Kidney (tissue), 13 donors: ENCODE measurements at regions not wholly inside any gene's neighbourhood (a gene's known extent, or its start where the extent isn't known, plus 50 kb on each side); places are given as distances from the start of the nearest gene placed in this dataset.

Experiments
- DNase-seq, 5 donors: peaks; one replicate each; pipeline ENCODE4 v3.0.0-alpha.2; 2013 to 2020
- FAIRE-seq: peaks from 2 replicates; lab custom pipeline; 2012; peaks lifted over from hg19 to GRCh38; lab: Jason Lieb, UNC
- H3K27ac ChIP-seq, 2 donors: one replicate each; pipeline ENCODE4 v1.7.0; 2013; ENCODE audit warnings: low read depth in 2 of 2, low read length in 2 of 2, inconsistent platforms in 1 of 2
- H3K27me3 ChIP-seq: one replicate; pipeline ENCODE4 v1.7.1; 2013; ENCODE audit warnings: low read length, inconsistent platforms; ENCODE audit not compliant: control insufficient read depth, insufficient read depth
- H3K36me3 ChIP-seq, 3 donors: one replicate each; pipeline versions ENCODE4 v1.7.0 to v1.7.1; 2013; ENCODE audit warnings: low read length in 3 of 3, control low read depth in 1 of 3, inconsistent platforms in 1 of 3; ENCODE audit not compliant: insufficient read depth in 3 of 3, control insufficient read depth in 2 of 3
- H3K4me1 ChIP-seq, 3 donors: one replicate each; pipeline versions ENCODE4 v1.7.0 to v1.7.1; 2013; ENCODE audit warnings: low read length in 3 of 3, inconsistent platforms in 1 of 3, low read depth in 1 of 3; ENCODE audit not compliant: control insufficient read depth in 2 of 3, insufficient read depth in 2 of 3
- H3K4me3 ChIP-seq, 3 donors: one replicate each; pipeline versions ENCODE4 v1.7.0 to v1.8.1; 2013; ENCODE audit warnings: low read length in 3 of 3, control low read depth in 1 of 3, inconsistent platforms in 1 of 3
- H3K9ac ChIP-seq, 3 donors: one replicate each; pipeline versions ENCODE4 v1.7.0 to v1.7.1; 2013; ENCODE audit warnings: low read length in 3 of 3, control low read depth in 1 of 3, inconsistent platforms in 1 of 3
- H3K9me3 ChIP-seq, 3 donors: one replicate each; pipeline versions ENCODE4 v1.7.0 to v1.7.1; 2013; ENCODE audit warnings: low read length in 3 of 3, control low read depth in 1 of 3, inconsistent platforms in 1 of 3; ENCODE audit not compliant: control insufficient read depth in 2 of 3, insufficient read depth in 1 of 3
- CTCF ChIP-seq: IDR thresholded peaks from 3 replicates; pipeline ENCODE4 v1.5.1; 2012; ENCODE audit warnings: mild to moderate bottlenecking, moderate library complexity, borderline replicate concordance; ENCODE audit not compliant: insufficient read depth; ENCODE audit errors: extremely low read depth
- intact Hi-C: fragments of 100-400 bp; cut with DNase I; formaldehyde crosslinking; loops from one replicate; pipeline ENCODE4 v1.11.1; 2022
- donor health status: control.
- donor health status: control.
- donor health status: control.
- donor health status: control.
- donor health status: control.
- donor health status: DM: yes; HTN: yes; CAD: no.
- donor health status: Normal renal cell carcinoma (clear cell type).

- Histone ChIP-seq H3K4me1 (no peaks in the 10 kb centered on the region), H3K27ac (no peak overlapping the region), H3K9ac (no peak overlapping the region), H3K36me3 (no peaks in the 10 kb centered on the region), H3K27me3 (no peaks in the 10 kb centered on the region), H3K4me3 (no peak overlapping the region), H3K9me3 (no peaks in the 10 kb centered on the region)
- TF ChIP-seq CTCF = no peak
- no peak for FAIRE-seq
- no peak for DNase-seq
- intact Hi-C loops = no loop called here
Measured at GRCh38 chr12:71019282-71019831, 98.8 kb upstream of the PTPRR start.

GRCh38 chr12:71018682-71019081 lies 98.1 kb upstream of the PTPRR start:
- no peak overlapping the region for H3K9ac ChIP-seq
- no peaks in the 10 kb centered on the region for H3K9me3 ChIP-seq
- H3K4me3 ChIP-seq = no peak overlapping the region
- TF ChIP-seq CTCF = no peak
- no peaks in the 10 kb centered on the region for H3K27me3 ChIP-seq
- H3K36me3 ChIP-seq = no peaks in the 10 kb centered on the region
- no peak overlapping the region for H3K27ac ChIP-seq
- FAIRE-seq (no peak), DNase-seq (no peak)
- no peaks in the 10 kb centered on the region for H3K4me1 ChIP-seq
- intact Hi-C loops = no loop called here

GRCh38 chr12:71014180-71014785 lies 93.7 kb upstream of the PTPRR start:
- intact Hi-C loops = no loop called here
- Histone ChIP-seq H3K27me3 (no peaks in the 10 kb centered on the region), H3K4me3 (peak overlapping the region in 2 of 3 donors; percentile 18 to 33), H3K36me3 (no peaks in the 10 kb centered on the region), H3K9me3 (no peaks in the 10 kb centered on the region), H3K4me1 (no peaks in the 10 kb centered on the region), H3K9ac (no peak overlapping the region), H3K27ac (no peak overlapping the region)
- TF ChIP-seq CTCF = peak; percentile 40
- DNase-seq = peak in 2 of 5 donors; percentile 53 to 67
- peak; percentile 45 for FAIRE-seq

- no peak for FAIRE-seq
- H3K4me1 ChIP-seq = no peaks in the 10 kb centered on the region
Measured at GRCh38 chr12:71011261-71011660, 90.7 kb upstream of the PTPRR start.

More at GRCh38 chr12:71011261-71011660, 90.7 kb upstream of the PTPRR start:
- no peak for TF ChIP-seq CTCF
- H3K9me3 ChIP-seq = no peaks in the 10 kb centered on the region
- intact Hi-C loops = no loop called here
- no peak for DNase-seq
- no peak overlapping the region for H3K4me3 ChIP-seq
- H3K27me3 ChIP-seq = no peaks in the 10 kb centered on the region
- H3K27ac ChIP-seq = no peak overlapping the region
- no peak overlapping the region for H3K9ac ChIP-seq
- H3K36me3 ChIP-seq = no peaks in the 10 kb centered on the region
